ENCODE measurements at regions not wholly inside any gene's neighbourhood (a gene's known extent, or its start where the extent isn't known, plus 50 kb on each side); places are given as distances from the start of the nearest gene placed in this dataset.
A peak's percentile ranks its signal among the peaks of the same experiment; 100 is the strongest.

DNA sequence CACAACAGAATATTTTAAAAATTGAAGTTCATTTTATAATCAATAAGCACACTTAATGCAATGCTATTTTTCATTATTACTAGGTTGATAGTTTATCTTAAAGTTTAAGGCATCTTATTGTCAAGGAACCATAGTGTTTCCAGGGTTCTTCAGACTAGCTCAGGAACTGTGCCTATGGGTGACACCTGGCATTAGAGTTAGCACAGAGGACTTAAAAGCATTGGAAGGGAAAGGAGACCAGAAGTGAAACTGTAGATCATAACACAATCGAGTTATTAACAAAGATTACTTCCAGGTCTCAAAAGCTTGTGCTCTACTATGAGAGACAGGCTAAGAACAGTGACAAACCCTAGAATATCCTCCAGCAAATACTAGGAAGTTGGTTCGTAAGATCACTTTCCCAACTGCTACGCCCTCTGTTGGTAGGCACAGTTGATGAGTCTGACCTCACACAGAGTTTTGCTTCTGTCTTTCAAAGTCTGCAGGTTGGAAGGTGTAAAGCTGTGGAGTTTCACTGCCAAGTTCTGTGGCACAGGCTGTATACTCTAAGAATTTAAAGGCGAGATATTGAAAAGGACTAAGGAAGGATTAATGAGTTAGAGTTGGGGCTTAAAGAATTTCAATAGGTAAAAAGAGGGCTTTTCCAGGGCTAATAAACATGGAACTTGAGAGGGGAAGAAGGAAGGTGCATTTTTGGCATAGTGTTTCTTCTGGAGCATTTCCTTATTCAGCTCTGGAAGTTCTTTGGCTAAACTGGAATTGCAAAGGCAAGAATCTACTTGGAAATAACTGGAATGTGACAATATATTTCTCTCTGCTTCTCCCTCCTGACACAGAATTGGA, 531.3 kb upstream of the JAG1 start (continued):
- no peak for TF ChIP-seq AFF4 (CRISPR knock-in tag; IDR thresholded peaks at IDR 0.05)
- TF ChIP-seq FOSL2 (CRISPR knock-in tag; IDR thresholded peaks at IDR 0.05): peak; percentile 75
- 0 out of 2 replicates have a peak, but pooled peaks have one; percentile 89 for TF ChIP-seq ZNF557 (CRISPR knock-in tag; IDR thresholded peaks at IDR 0.05)
- TF ChIP-seq, protein P1, sequence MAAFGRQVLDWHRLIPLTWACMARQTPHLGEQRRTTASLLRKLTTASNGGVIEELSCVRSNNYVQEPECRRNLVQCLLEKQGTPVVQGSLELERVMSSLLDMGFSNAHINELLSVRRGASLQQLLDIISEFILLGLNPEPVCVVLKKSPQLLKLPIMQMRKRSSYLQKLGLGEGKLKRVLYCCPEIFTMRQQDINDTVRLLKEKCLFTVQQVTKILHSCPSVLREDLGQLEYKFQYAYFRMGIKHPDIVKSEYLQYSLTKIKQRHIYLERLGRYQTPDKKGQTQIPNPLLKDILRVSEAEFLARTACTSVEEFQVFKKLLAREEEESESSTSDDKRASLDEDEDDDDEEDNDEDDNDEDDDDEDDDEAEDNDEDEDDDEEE (CRISPR knock-in tag; IDR thresholded peaks at IDR 0.05): no peak
- 0 out of 2 replicates have a peak, but pooled peaks have one; percentile 56 for TF ChIP-seq MIXL1 (CRISPR knock-in tag; IDR thresholded peaks at IDR 0.05)
- TF ChIP-seq SOX6 (IDR thresholded peaks at IDR 0.05): no peak
- TF ChIP-seq SOX6 (CRISPR knock-in tag; IDR thresholded peaks at IDR 0.05): no peak
- no peak for TF ChIP-seq ZNF253 (CRISPR knock-in tag; IDR thresholded peaks at IDR 0.05; ENCODE audit: borderline replicate concordance)
- TF ChIP-seq DRAP1 (CRISPR knock-in tag; IDR thresholded peaks at IDR 0.05): no peak
- TF ChIP-seq ESRRA (CRISPR knock-in tag; IDR thresholded peaks at IDR 0.05; ENCODE audit: low read depth): no peak
- TF ChIP-seq, protein P2, sequence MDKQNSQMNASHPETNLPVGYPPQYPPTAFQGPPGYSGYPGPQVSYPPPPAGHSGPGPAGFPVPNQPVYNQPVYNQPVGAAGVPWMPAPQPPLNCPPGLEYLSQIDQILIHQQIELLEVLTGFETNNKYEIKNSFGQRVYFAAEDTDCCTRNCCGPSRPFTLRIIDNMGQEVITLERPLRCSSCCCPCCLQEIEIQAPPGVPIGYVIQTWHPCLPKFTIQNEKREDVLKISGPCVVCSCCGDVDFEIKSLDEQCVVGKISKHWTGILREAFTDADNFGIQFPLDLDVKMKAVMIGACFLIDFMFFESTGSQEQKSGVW (CRISPR knock-in tag; IDR thresholded peaks at IDR 0.05; ENCODE audit: borderline replicate concordance): no peak
- TF ChIP-seq BCL6 (CRISPR knock-in tag; IDR thresholded peaks at IDR 0.05): peak; percentile 33; the same call in 1 of the 2 replicates
- peak; percentile 52 for TF ChIP-seq GATAD2A (CRISPR knock-in tag; IDR thresholded peaks at IDR 0.05)
- no peak for TF ChIP-seq ADNP (CRISPR knock-in tag; IDR thresholded peaks at IDR 0.05)
- TF ChIP-seq FIP1L1 (IDR thresholded peaks at IDR 0.05; ENCODE audit: borderline replicate concordance, insufficient read depth, low read depth, low read length): no peak
- TF ChIP-seq SAFB2 (CRISPR knock-in tag; IDR thresholded peaks at IDR 0.05; ENCODE audit: borderline replicate concordance, low read depth): no peak
- no peak for TF ChIP-seq IKZF1 (IDR thresholded peaks at IDR 0.05)
- no peak for TF ChIP-seq HNRNPLL (IDR thresholded peaks at IDR 0.05; ENCODE audit: low read depth, low read length, poor library complexity, severe bottlenecking)
- TF ChIP-seq HOXA9 (CRISPR knock-in tag; IDR thresholded peaks at IDR 0.05; ENCODE audit: borderline replicate concordance): no peak
- TF ChIP-seq ZBTB4 (CRISPR knock-in tag; IDR thresholded peaks at IDR 0.05; ENCODE audit: borderline replicate concordance): no peak
- no peak for TF ChIP-seq MTF1 (CRISPR knock-in tag; IDR thresholded peaks at IDR 0.05)
